ENCODE measurements at regions not wholly inside any gene's neighbourhood (a gene's known extent, or its start where the extent isn't known, plus 50 kb on each side); places are given as distances from the start of the nearest gene placed in this dataset.

DNA sequence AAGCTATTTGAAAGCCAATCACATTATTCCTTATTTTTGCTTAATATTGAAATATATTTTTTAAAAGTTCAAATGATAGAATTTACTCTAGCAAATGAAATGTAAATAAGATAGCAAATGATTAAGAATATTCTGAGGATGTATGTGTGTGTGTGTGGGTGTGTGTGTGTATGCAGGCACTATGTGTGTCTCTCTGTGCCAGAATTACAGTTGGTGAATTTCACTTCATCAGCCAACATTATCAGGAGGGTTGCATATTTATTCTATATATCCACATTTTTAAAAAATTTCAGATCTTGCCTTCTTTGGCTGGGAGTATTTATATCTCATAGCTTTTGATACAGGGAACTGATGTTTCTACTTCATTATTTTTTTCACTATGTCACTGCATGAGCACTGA lies 274.9 kb upstream of the SOX5 start:
- ChIA-PET CTCF (no interaction called here), POLR2A (no interaction called here)
- intact Hi-C loops (cut with DNase I, micrococcal nuclease): no loop called here
- Mint-ChIP-seq H3K36me3 (ENCODE audit: low read depth) (no peaks in the 10 kb centered on the region), H3K4me1 (peaks cover 4% of the 10 kb centered on the region), H3K27me3 (peaks cover 3% of the 10 kb centered on the region), H3K4me3 (no peak overlapping the region), H3K27ac (no peak overlapping the region), H3K9me3 (ENCODE audit: low read depth) (no peaks in the 10 kb centered on the region)
- ATAC-seq: no peak
- DNase-seq: no peak

DNA sequence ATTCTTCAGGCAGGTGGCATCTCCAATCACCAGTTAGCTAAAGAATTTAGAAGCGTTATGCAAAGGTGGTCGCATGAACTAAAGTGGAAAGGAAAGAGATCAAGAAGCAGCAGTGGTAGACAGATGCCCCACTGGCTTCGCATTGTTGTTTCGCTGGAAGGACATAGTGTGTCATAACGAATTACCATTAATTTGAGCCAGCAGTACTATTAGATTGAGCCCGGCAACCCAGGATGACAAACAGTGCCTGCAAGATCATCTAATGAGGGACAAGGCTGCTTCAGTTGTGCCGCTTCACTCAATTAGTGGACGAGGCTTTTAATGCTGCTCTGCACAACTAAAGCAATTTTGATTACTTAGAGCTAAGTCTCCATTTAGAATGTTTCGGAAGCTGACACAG lies 274.5 kb upstream of the SOX5 start:
- Mint-ChIP-seq H3K4me3 (no peak overlapping the region), H3K9me3 (ENCODE audit: low read depth) (no peaks in the 10 kb centered on the region), H3K27me3 (peaks cover 3% of the 10 kb centered on the region), H3K27ac (no peak overlapping the region), H3K36me3 (ENCODE audit: low read depth) (no peaks in the 10 kb centered on the region), H3K4me1 (peaks cover 4% of the 10 kb centered on the region)
- ChIA-PET CTCF (no interaction called here), POLR2A (no interaction called here)
- ATAC-seq: no peak
- DNase-seq: no peak
- intact Hi-C loops (cut with DNase I, micrococcal nuclease): no loop called here

DNA sequence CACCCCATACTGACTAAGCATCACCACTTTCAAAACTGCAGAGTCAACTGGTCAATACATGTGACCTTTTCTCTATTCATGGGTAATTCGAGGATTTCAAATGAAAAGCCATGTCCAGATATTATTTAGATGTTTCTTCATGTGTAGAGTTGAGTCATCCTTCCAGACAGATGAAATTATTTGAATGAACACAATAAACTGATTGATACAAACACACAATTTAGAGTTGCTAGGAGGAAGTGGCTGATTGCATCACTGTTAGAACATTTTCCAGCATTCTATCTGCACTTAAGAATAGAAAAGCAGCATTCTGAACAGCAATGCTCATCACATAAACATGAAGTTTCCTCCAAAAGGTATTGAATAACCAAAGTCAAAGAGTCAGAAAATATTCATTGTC lies 273.5 kb upstream of the SOX5 start:
- H3K9me3 Mint-ChIP-seq (ENCODE audit: low read depth): no peaks in the 10 kb centered on the region
- DNase-seq: no peak
- peaks cover 4% of the 10 kb centered on the region for H3K4me1 Mint-ChIP-seq

DNA sequence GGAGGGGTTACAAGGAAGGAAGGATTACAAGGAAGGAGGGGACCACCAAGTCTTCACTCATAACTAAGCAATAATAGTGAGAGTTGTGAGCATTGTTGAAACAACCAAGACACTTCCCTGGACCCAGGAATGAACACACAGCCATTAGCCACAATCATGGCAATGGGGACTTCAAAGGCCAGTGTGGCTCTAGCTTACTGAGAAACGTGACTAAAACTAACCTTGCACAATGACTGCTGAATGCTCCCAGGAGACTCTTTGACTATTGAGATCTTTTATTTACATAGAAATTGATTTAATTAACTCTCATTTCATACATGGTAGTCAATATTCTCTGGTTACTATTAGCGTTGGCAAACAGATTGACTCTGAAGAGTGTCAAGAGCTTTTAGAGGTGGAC lies 263.0 kb upstream of the SOX5 start:
- POLR2A ChIA-PET: no interaction called here
- Mint-ChIP-seq H3K36me3 (ENCODE audit: low read depth) (no peaks in the 10 kb centered on the region), H3K9me3 (ENCODE audit: low read depth) (no peaks in the 10 kb centered on the region), H3K27ac (no peak overlapping the region), H3K4me1 (no peaks in the 10 kb centered on the region), H3K4me3 (no peak overlapping the region), H3K27me3 (no peaks in the 10 kb centered on the region)
- intact Hi-C loops (cut with DNase I, micrococcal nuclease): no loop called here
- CTCF ChIA-PET: interaction anchor here (0.9 kb wide), 1 partner anchor 18 kb away, joined by 3 read pairs; no protein-coding TSS in a partner anchor
- ATAC-seq (no peak), DNase-seq (no peak)

More for the DNA sequence above, 273.5 kb upstream of the SOX5 start:
- ChIA-PET CTCF (no interaction called here), POLR2A (no interaction called here)
- Mint-ChIP-seq H3K36me3 (ENCODE audit: low read depth) (no peaks in the 10 kb centered on the region), H3K4me3 (no peak overlapping the region), H3K27me3 (no peaks in the 10 kb centered on the region), H3K27ac (no peak overlapping the region)
- intact Hi-C loops (cut with DNase I, micrococcal nuclease): no loop called here
- no peak for ATAC-seq

DNA sequence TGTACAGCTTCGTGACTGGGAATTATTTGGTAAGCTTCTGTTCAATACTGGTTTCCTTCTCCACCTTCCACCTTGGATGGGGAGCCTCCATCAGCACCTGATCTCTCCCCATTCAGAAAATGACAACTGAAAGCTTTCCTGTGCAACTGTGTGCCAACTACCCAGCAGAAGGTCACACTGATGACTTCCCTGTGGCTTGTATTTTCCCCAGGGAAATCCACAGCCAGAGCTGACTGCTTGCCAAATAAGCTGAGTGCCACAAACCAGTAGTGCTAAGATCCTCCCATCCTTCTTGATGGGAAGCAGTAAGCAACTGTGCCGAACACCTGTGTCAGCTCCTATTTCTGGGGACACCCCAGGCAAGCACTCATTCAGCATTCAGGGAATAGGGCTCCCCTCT lies 257.2 kb upstream of the SOX5 start:
- ChIA-PET CTCF (interaction anchor here (0.5 kb wide), 1 partner anchor 15 kb away, joined by 4 read pairs; no protein-coding TSS in a partner anchor), POLR2A (no interaction called here)
- no peak for DNase-seq
- H3K27me3 Mint-ChIP-seq: no peaks in the 10 kb centered on the region
- H3K36me3 Mint-ChIP-seq (ENCODE audit: low read depth): no peaks in the 10 kb centered on the region
- H3K4me3 Mint-ChIP-seq: no peak overlapping the region
- H3K4me1 Mint-ChIP-seq: no peaks in the 10 kb centered on the region
- ATAC-seq: no peak
- intact Hi-C loops (cut with DNase I, micrococcal nuclease): no loop called here
- H3K27ac Mint-ChIP-seq: no peak overlapping the region
- peaks cover 3% of the 10 kb centered on the region for H3K9me3 Mint-ChIP-seq (ENCODE audit: low read depth)

DNA sequence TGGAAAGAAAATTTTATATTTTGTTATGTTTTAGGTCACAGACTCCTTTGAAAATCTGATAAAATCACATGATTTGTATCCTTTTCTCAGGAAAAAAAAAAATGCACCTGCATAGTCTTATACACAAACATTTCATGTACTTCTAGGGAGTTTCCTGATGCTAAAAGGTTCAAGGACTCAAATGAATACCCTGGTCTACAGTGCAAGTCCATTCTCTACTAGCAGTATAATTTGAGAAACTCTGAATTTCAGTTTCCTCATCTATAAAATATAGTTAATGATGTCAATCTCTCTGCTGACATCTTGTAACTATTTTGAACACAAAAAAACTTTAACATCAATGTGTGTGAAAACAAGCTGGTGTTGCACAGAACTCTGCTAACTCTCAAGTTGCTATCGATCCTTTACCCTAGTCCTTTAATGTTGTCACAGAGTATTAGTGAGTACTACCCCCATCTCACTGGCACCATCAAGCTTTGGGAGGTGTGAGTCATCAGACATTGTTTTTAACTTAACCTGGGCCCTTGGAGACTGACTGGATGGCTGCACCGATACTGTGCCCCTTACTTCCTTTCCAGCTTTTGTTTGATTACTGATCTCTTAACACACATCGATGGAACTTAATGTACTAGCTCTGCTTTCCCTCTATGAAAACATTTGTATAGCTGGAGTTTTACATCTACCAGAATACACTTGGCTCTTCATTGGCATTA lies 251.9 kb upstream of the SOX5 start:
- peaks cover 3% of the 10 kb centered on the region for H3K9me3 Mint-ChIP-seq (ENCODE audit: low read depth)
- CTCF ChIA-PET: no interaction called here
- H3K27ac Mint-ChIP-seq: no peak overlapping the region
- DNase-seq (no peak), ATAC-seq (no peak)
- H3K4me3 Mint-ChIP-seq: no peak overlapping the region
- H3K36me3 Mint-ChIP-seq (ENCODE audit: low read depth): no peaks in the 10 kb centered on the region
- POLR2A ChIA-PET: no interaction called here
- no peaks in the 10 kb centered on the region for H3K4me1 Mint-ChIP-seq
- no peaks in the 10 kb centered on the region for H3K27me3 Mint-ChIP-seq
- intact Hi-C loops (cut with DNase I, micrococcal nuclease): no loop called here

DNA sequence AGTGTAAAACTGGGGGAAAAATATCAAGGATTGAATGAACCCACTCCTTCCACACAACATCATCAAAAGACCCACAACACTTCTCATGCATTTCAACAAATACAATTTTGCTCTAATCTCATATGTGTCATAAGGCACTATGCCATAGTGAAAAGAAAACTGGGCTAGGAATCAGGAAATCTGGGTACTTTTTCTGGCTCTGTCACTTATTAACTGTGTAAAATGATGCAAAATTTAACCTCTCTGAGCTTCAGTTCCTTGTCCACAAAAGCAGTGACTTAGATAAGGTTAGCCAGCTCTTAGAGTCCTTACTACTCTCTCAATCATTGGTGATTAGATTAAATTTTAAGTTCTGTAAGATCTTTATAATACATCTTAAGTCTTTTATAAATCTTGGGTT lies 250.5 kb upstream of the SOX5 start:
- Mint-ChIP-seq H3K36me3 (ENCODE audit: low read depth) (no peaks in the 10 kb centered on the region), H3K27ac (no peak overlapping the region), H3K4me3 (no peak overlapping the region), H3K9me3 (ENCODE audit: low read depth) (peaks cover 3% of the 10 kb centered on the region), H3K4me1 (no peaks in the 10 kb centered on the region), H3K27me3 (no peaks in the 10 kb centered on the region)
- CTCF ChIA-PET: interaction anchor here (0.8 kb wide), 1 partner anchor 568 kb away, joined by 4 read pairs; no protein-coding TSS in a partner anchor
- POLR2A ChIA-PET: no interaction called here
- intact Hi-C loops (cut with DNase I, micrococcal nuclease): no loop called here
- DNase-seq (no peak), ATAC-seq (no peak)

DNA sequence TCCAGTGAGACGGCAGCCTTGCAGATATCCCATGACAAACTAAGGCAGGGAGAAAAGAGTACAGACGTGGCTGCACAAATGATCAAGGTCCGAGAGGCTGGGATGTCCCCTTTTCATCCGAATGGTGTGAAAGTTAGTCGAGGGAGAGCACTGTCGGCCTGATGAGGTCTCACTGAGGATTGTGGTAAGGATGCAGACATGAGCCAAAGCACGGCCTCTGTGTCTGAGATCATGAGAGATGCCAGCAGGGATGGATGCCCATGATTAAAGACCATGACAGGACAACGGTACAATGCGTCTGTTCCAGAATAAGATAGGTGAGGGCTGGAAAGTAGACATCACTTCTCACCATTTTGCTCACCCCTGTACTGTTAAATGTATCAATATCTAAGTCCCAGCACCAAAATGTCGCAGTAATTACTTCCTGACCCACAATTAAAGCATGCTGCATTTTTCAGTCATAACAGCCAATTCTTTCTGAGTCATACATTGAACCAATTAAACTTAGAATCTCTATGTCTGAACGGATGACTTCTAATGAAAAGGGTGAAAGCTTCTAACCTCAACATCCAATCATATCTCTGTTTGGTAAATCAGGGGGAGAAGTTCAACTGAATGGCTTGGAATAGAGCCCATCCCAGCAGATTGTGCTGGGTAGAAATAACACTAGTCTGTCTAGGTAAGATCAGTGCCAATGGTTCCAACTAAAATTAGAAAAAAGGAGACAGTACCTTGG lies 249.6 kb upstream of the SOX5 start:
- DNase-seq: no peak
- CTCF ChIA-PET: no interaction called here
- Mint-ChIP-seq H3K36me3 (ENCODE audit: low read depth) (no peaks in the 10 kb centered on the region), H3K4me3 (no peak overlapping the region), H3K9me3 (ENCODE audit: low read depth) (peaks cover 3% of the 10 kb centered on the region), H3K27me3 (no peaks in the 10 kb centered on the region), H3K27ac (no peak overlapping the region), H3K4me1 (no peaks in the 10 kb centered on the region)
- no peak for ATAC-seq
- intact Hi-C loops (cut with DNase I, micrococcal nuclease): no loop called here
- POLR2A ChIA-PET: no interaction called here

DNA sequence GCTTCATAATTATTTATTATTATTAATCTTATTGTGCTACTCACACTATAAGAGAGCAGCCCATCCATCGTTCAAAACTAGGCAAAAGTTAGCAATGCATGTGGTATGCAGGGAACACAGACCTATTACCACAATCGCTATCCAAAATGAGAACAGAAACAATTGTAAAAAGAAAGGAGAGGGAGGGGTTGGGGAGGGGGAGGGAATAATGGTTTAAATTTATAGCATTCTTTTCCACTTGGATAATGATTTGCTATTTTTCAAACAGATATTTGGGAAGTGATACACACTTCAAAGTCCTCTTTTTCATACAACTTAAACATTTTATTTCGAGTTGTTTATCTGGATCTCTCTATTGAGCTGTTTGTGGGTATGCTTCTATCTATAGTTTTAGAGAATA lies 248.6 kb upstream of the SOX5 start:
- H3K4me3 Mint-ChIP-seq: no peak overlapping the region
- intact Hi-C loops (cut with DNase I, micrococcal nuclease): no loop called here
- CTCF ChIA-PET: no interaction called here
- POLR2A ChIA-PET: no interaction called here
- DNase-seq (no peak), ATAC-seq (no peak)
- H3K36me3 Mint-ChIP-seq (ENCODE audit: low read depth): no peaks in the 10 kb centered on the region
- no peak overlapping the region for H3K27ac Mint-ChIP-seq
- no peaks in the 10 kb centered on the region for H3K4me1 Mint-ChIP-seq
- H3K27me3 Mint-ChIP-seq: no peaks in the 10 kb centered on the region
- no peaks in the 10 kb centered on the region for H3K9me3 Mint-ChIP-seq (ENCODE audit: low read depth)

DNA sequence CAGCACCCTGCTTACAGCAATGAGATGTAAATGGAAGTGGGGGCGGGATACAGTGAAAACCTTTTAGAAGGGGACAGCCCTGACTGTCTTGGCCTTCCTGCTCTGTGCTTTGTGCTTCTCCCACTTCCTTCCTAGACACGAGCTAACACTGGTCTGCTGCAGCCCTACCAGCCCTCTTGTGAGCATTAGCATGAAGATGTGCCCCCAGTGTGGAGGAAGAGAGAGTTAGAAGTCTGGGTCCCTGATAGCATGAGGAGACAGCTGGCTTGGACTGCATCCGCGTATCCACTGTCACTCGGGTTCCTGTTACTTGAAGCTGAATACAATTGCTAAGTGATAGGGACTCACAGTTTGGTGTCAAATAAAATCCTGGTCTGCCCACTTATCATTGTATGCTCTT lies 248.1 kb upstream of the SOX5 start:
- no peaks in the 10 kb centered on the region for H3K9me3 Mint-ChIP-seq (ENCODE audit: low read depth)
- no peak overlapping the region for H3K27ac Mint-ChIP-seq
- H3K36me3 Mint-ChIP-seq (ENCODE audit: low read depth): no peaks in the 10 kb centered on the region
- DNase-seq (no peak), ATAC-seq (no peak)
- intact Hi-C loops (cut with DNase I, micrococcal nuclease): no loop called here
- no peak overlapping the region for H3K4me3 Mint-ChIP-seq
- H3K4me1 Mint-ChIP-seq: no peaks in the 10 kb centered on the region
- H3K27me3 Mint-ChIP-seq: no peaks in the 10 kb centered on the region
- ChIA-PET CTCF (interaction anchor here (0.6 kb wide), 1 partner anchor 206 kb away, joined by 3 read pairs; no protein-coding TSS in a partner anchor), POLR2A (no interaction called here)

DNA sequence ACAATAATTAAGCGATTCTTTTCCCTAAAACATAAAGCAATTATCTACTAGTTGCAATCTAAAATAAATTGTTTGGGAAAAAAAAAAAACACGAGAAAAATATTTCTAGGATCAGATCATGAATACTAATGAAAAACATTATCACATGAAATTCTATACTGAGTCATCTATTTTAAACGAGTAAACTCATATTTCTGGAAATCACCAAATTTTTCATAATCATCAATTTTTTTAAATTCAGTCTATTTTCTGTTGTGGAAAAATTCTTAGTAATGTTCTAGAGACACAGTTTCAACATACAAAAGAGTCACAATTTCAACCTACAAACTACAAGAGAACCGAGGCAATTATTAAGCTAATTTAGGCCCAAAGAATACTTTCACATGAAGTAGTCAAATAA lies 245.6 kb upstream of the SOX5 start:
- H3K4me1 Mint-ChIP-seq: no peaks in the 10 kb centered on the region
- no peaks in the 10 kb centered on the region for H3K36me3 Mint-ChIP-seq (ENCODE audit: low read depth)
- ChIA-PET CTCF (interaction anchor here (0.7 kb wide), 1 partner anchor 131 kb away, joined by 3 read pairs; no protein-coding TSS in a partner anchor), POLR2A (no interaction called here)
- H3K27ac Mint-ChIP-seq: no peak overlapping the region
- H3K9me3 Mint-ChIP-seq (ENCODE audit: low read depth): no peaks in the 10 kb centered on the region
- intact Hi-C loops (cut with DNase I, micrococcal nuclease): no loop called here
- ATAC-seq (no peak), DNase-seq (no peak)
- H3K4me3 Mint-ChIP-seq: no peak overlapping the region
- no peaks in the 10 kb centered on the region for H3K27me3 Mint-ChIP-seq

DNA sequence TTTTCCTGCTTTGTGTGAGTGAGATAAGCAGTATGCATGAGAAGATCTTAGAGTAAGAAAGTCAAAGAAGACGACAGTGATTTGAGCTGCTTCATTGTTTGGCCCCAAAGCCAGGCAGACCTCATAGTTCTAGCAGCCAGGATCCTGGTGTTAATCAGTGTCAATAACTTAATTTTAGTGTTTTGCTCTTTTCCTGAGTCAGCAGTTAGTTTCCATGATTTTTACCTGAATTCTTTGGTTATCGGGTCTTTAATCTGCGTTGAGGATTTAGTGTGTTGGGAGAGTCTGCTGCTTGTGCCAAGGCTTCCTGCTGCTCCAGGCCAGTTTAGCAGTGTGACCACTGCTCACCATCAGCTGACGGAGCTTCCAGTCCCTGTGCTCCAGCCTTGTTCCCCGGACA lies 241.6 kb upstream of the SOX5 start:
- no peaks in the 10 kb centered on the region for H3K36me3 Mint-ChIP-seq (ENCODE audit: low read depth)
- no peak overlapping the region for H3K27ac Mint-ChIP-seq
- POLR2A ChIA-PET: no interaction called here
- H3K4me1 Mint-ChIP-seq: no peaks in the 10 kb centered on the region
- no peaks in the 10 kb centered on the region for H3K27me3 Mint-ChIP-seq
- DNase-seq (no peak), ATAC-seq (no peak)
- CTCF ChIA-PET: no interaction called here
- intact Hi-C loops (cut with DNase I, micrococcal nuclease): no loop called here
- H3K9me3 Mint-ChIP-seq (ENCODE audit: low read depth): no peaks in the 10 kb centered on the region
- H3K4me3 Mint-ChIP-seq: no peak overlapping the region
